H9 (cell line): ENCODE measurements at regions not wholly inside any gene's neighbourhood (a gene's known extent, or its start where the extent isn't known, plus 50 kb on each side); places are given as distances from the start of the nearest gene placed in this dataset.

Source experiments
- DNase-seq: peaks from one replicate; pipeline ENCODE4 v3.0.0-alpha.2; 2017
- H2AFZ ChIP-seq: one replicate; pipeline ENCODE4 v1.6.1; 2013; ENCODE audit warnings: mild to moderate bottlenecking, low read length, control low read depth, moderate library complexity
- H2AK5ac ChIP-seq: 2 replicates; pipeline ENCODE4 v1.6.1; 2013; ENCODE audit warnings: low read length, control low read depth, mixed read lengths; ENCODE audit not compliant: insufficient read length
- H2BK120ac ChIP-seq: one replicate; pipeline ENCODE4 v1.6.1; 2013; ENCODE audit warnings: low read depth, mild to moderate bottlenecking, low read length, control low read depth, inconsistent platforms; ENCODE audit not compliant: poor library complexity, severe bottlenecking
- H2BK12ac ChIP-seq: 2 replicates; pipeline ENCODE4 v1.6.1; 2013; ENCODE audit warnings: low read length, control low read depth, mixed read lengths, low read depth; ENCODE audit not compliant: insufficient read length
- H2BK15ac ChIP-seq: 2 replicates; pipeline ENCODE4 v1.6.1; 2013; ENCODE audit warnings: low read depth, low read length, control low read depth
- H2BK20ac ChIP-seq: one replicate; pipeline ENCODE4 v1.6.1; 2013; ENCODE audit warnings: low read depth, mild to moderate bottlenecking, low read length, control low read depth, inconsistent platforms; ENCODE audit not compliant: poor library complexity, severe bottlenecking
- H2BK5ac ChIP-seq: 2 replicates; pipeline ENCODE4 v1.6.1; 2013; ENCODE audit warnings: low read length, control low read depth, mixed read lengths; ENCODE audit not compliant: insufficient read length
- H3K14ac ChIP-seq: 2 replicates; pipeline ENCODE4 v1.6.1; 2013; ENCODE audit warnings: low read length, control low read depth; ENCODE audit not compliant: insufficient read depth
- H3K18ac ChIP-seq: 2 replicates; pipeline ENCODE4 v1.6.1; 2013; ENCODE audit warnings: low read depth, mild to moderate bottlenecking, mixed read lengths, low read length, control low read depth; ENCODE audit not compliant: insufficient read length
- H3K23ac ChIP-seq: 2 replicates; pipeline ENCODE4 v1.6.1; 2013; ENCODE audit warnings: low read length, control low read depth, mixed read lengths, low read depth; ENCODE audit not compliant: insufficient read length
- H3K23me2 ChIP-seq: 2 replicates; pipeline ENCODE4 v1.6.1; 2013; ENCODE audit warnings: low read depth, mild to moderate bottlenecking, mixed read lengths, low read length, control low read depth; ENCODE audit not compliant: insufficient read length, poor library complexity, severe bottlenecking
- H3K27ac ChIP-seq: 2 replicates; pipeline ENCODE4 v1.5.1; 2013; ENCODE audit warnings: low read length, control low read depth, mixed read lengths, low read depth; ENCODE audit not compliant: insufficient read length
- H3K27me3 ChIP-seq: 2 replicates; pipeline ENCODE4 v1.6.1; 2013; ENCODE audit warnings: low read length, control low read depth, inconsistent platforms; ENCODE audit not compliant: insufficient read depth
- H3K4ac ChIP-seq: 2 replicates; pipeline ENCODE4 v1.6.1; 2013; ENCODE audit warnings: low read depth, mild to moderate bottlenecking, control low read depth, inconsistent platforms, low read length, moderate library complexity
- H3K4me1 ChIP-seq: 2 replicates; pipeline ENCODE4 v1.6.1; 2013; ENCODE audit warnings: low read length, control low read depth, inconsistent platforms; ENCODE audit not compliant: insufficient read depth
- H3K4me2 ChIP-seq: 2 replicates; pipeline ENCODE4 v1.6.1; 2013; ENCODE audit warnings: low read length, control low read depth, mixed read lengths; ENCODE audit not compliant: insufficient read length, insufficient read depth
- H3K56ac ChIP-seq: 2 replicates; pipeline ENCODE4 v1.6.1; 2013; ENCODE audit warnings: low read depth, mild to moderate bottlenecking, mixed read lengths, low read length, control low read depth; ENCODE audit not compliant: insufficient read length
- H3K79me1 ChIP-seq: 2 replicates; pipeline ENCODE4 v1.6.1; 2013; ENCODE audit warnings: low read depth, mild to moderate bottlenecking, moderate library complexity, low read length, control low read depth, inconsistent platforms; ENCODE audit not compliant: insufficient read depth, poor library complexity, severe bottlenecking
- H3K79me2 ChIP-seq: 2 replicates; pipeline ENCODE4 v1.6.1; 2013; ENCODE audit warnings: low read length, control low read depth, inconsistent platforms; ENCODE audit not compliant: insufficient read depth
- H3K9ac ChIP-seq: 2 replicates; pipeline ENCODE4 v1.6.1; 2013; ENCODE audit warnings: low read length, control low read depth, mixed read lengths; ENCODE audit not compliant: insufficient read length; ENCODE audit errors: extremely low read depth
- H3K9me3 ChIP-seq: one replicate; pipeline ENCODE4 v1.6.1; 2013; ENCODE audit warnings: low read depth, low read length, inconsistent platforms; ENCODE audit not compliant: control insufficient read depth
- H3T11ph ChIP-seq: one replicate; pipeline ENCODE4 v1.6.1; 2013; ENCODE audit warnings: mild to moderate bottlenecking, low read length, control low read depth, inconsistent platforms
- H4K20me1 ChIP-seq: one replicate; pipeline ENCODE4 v1.6.1; 2013; ENCODE audit not compliant: control insufficient read depth, insufficient read length, insufficient read depth
- H4K5ac ChIP-seq: 2 replicates; pipeline ENCODE4 v1.6.1; 2013; ENCODE audit warnings: low read depth, mild to moderate bottlenecking, mixed read lengths, low read length, control low read depth; ENCODE audit not compliant: insufficient read length
- H4K8ac ChIP-seq: replicated peaks from 2 replicates; pipeline ENCODE4 v1.6.1; 2013; ENCODE audit warnings: low read length, control low read depth, mixed read lengths, low read depth; ENCODE audit not compliant: insufficient read length
- H4K91ac ChIP-seq: 2 replicates; pipeline ENCODE4 v1.6.1; 2013; ENCODE audit warnings: low read depth, mild to moderate bottlenecking, moderate library complexity, mixed read lengths, low read length, control low read depth; ENCODE audit not compliant: insufficient read length
- H3K27ac Mint-ChIP-seq, 3 experiments: 2 replicates in 2 of 3; 3 replicates in 1 of 3; pipeline ENCODE4 v1.8.0; 2020 to 2021; ENCODE audit warnings: mixed read lengths in 3 of 3, mild to moderate bottlenecking in 1 of 3, moderate library complexity in 1 of 3
- H3K27me3 Mint-ChIP-seq: 2 replicates; pipeline ENCODE4 v1.8.0; 2021; ENCODE audit warnings: low read depth, mild to moderate bottlenecking, moderate library complexity, mixed read lengths
- H3K36me3 Mint-ChIP-seq, 3 experiments: 2 replicates in 2 of 3; 3 replicates in 1 of 3; pipeline ENCODE4 v1.8.0; 2020 to 2021; ENCODE audit warnings: low read depth in 3 of 3, mixed read lengths in 3 of 3; ENCODE audit not compliant: insufficient read depth in 1 of 3
- H3K4me1 Mint-ChIP-seq, 2 experiments: 2 replicates each; pipeline ENCODE4 v1.8.0; 2020; ENCODE audit warnings: mixed read lengths in 2 of 2
- H3K4me3 Mint-ChIP-seq, 2 experiments: 2 replicates in 1 of 2; 3 replicates in 1 of 2; pipeline ENCODE4 v1.8.0; 2020 to 2021; ENCODE audit warnings: mild to moderate bottlenecking in 2 of 2, mixed read lengths in 2 of 2, moderate library complexity in 1 of 2
- H3K9me3 Mint-ChIP-seq, 2 experiments: 2 replicates in 1 of 2; 3 replicates in 1 of 2; pipeline ENCODE4 v1.8.0; 2020; ENCODE audit warnings: mild to moderate bottlenecking in 2 of 2, mixed read lengths in 2 of 2, moderate library complexity in 1 of 2
- WGBS: extraction: QIAGEN DNeasy Blood & Tissue Kit; methylation state at CpG from one replicate; pipeline ENCODE4 v1.1.7; 2013; ENCODE audit warnings: missing lambda C conversion rate, low lambda C conversion rate, mixed read lengths; ENCODE audit not compliant: insufficient read length; ENCODE audit errors: extremely low coverage; 5-methylcytosine and 5-hydroxymethylcytosine counted together
- TF ChIP-seq, protein P1 (sequence below): fragments of 200-600 bp; sonication (generic); conservative IDR thresholded peaks from 3 replicates; pipeline ENCODE4 v1.8.0; 2021; ENCODE audit warnings: antibody characterized with exemption, mild to moderate bottlenecking

DNA sequence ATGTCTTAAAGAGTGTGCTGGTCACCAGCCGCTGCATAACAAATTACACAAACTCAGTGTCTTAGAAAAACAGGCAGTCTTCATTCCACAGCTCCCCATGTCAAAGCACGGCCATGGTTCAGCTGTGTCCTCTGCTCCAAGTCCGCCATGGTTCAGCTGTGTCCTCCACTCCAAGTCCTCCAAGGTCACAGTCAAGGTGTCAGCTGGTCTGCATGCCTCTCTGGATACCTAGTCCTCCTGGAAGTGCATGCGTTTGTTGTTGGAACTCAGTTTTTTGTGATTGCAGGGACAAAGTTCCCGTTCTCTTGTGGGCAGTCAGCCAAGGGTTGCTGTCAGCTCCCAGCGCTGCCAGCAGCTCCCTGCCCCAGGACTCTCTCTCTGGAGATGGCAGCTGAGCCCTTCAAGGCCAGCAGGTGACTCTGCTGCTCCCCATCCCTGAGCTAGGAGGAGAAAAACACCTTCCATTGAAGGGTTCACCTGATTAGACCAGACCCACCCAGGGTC is 304.0 kb upstream of the MYT1L start:
- Mint-ChIP-seq H3K4me1 (peaks cover 6 to 10% of the 10 kb centered on the region in 2 experiments), H3K36me3 (no peaks in the 10 kb centered on the region; a peak in 1 of 7 replicates), H3K27ac (no peak overlapping the region), H3K9me3 (peaks cover 0 to 4% of the 10 kb centered on the region in 2 experiments; a peak in 1 of 5 replicates), H3K27me3 (peaks cover 7% of the 10 kb centered on the region), H3K4me3 (no peak overlapping the region)
- no peak overlapping the region for H2BK20ac ChIP-seq
- H2BK120ac ChIP-seq = no peak overlapping the region
- H4K5ac ChIP-seq = no peak overlapping the region
- H2AFZ ChIP-seq = no peak overlapping the region
- no peak for DNase-seq
- no peak overlapping the region for H3K18ac ChIP-seq
- no peak overlapping the region for H3K27ac ChIP-seq
- no peak overlapping the region for H3T11ph ChIP-seq
- no peak overlapping the region for H2BK5ac ChIP-seq
- no peaks in the 10 kb centered on the region for H3K79me2 ChIP-seq
- no peak overlapping the region for H2AK5ac ChIP-seq
- H3K79me1 ChIP-seq = no peaks in the 10 kb centered on the region
- H3K4ac ChIP-seq = no peak overlapping the region
- H3K4me2 ChIP-seq = no peak overlapping the region
- H3K56ac ChIP-seq = no peak overlapping the region
- H3K9ac ChIP-seq = no peak overlapping the region
- no CpG with 5 or more reads among the region's 6 CpGs for whole genome bisulfite sequencing
- no peak overlapping the region for H4K8ac ChIP-seq
- no peaks in the 10 kb centered on the region for H3K23me2 ChIP-seq
- H2BK15ac ChIP-seq = no peak overlapping the region
- no peak overlapping the region for H3K23ac ChIP-seq
- TF ChIP-seq, protein P1, sequence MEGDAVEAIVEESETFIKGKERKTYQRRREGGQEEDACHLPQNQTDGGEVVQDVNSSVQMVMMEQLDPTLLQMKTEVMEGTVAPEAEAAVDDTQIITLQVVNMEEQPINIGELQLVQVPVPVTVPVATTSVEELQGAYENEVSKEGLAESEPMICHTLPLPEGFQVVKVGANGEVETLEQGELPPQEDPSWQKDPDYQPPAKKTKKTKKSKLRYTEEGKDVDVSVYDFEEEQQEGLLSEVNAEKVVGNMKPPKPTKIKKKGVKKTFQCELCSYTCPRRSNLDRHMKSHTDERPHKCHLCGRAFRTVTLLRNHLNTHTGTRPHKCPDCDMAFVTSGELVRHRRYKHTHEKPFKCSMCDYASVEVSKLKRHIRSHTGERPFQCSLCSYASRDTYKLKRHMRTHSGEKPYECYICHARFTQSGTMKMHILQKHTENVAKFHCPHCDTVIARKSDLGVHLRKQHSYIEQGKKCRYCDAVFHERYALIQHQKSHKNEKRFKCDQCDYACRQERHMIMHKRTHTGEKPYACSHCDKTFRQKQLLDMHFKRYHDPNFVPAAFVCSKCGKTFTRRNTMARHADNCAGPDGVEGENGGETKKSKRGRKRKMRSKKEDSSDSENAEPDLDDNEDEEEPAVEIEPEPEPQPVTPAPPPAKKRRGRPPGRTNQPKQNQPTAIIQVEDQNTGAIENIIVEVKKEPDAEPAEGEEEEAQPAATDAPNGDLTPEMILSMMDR = no peak
- H3K27me3 ChIP-seq = no peaks in the 10 kb centered on the region
- H4K91ac ChIP-seq = no peak overlapping the region
- no peaks in the 10 kb centered on the region for H3K4me1 ChIP-seq
- H2BK12ac ChIP-seq = no peak overlapping the region
- H3K9me3 ChIP-seq = no peaks in the 10 kb centered on the region
- H3K14ac ChIP-seq = no peak overlapping the region
- H4K20me1 ChIP-seq = no peaks in the 10 kb centered on the region
